Osteoblast (primary cell): ENCODE measurements at regions not wholly inside any gene's neighbourhood (a gene's known extent, or its start where the extent isn't known, plus 50 kb on each side); places are given as distances from the start of the nearest gene placed in this dataset.

ENCODE experiments used
- DNase-seq: peaks from one replicate; pipeline ENCODE4 v3.0.0; 2011; ENCODE audit warnings: low spot score, mixed read lengths; ENCODE audit not compliant: insufficient read length; ENCODE audit errors: missing footprints
- H2AFZ ChIP-seq: 2 replicates; pipeline ENCODE4 v1.6.0; 2011; ENCODE audit warnings: mild to moderate bottlenecking, low read length
- H3K27ac ChIP-seq: 2 replicates; pipeline ENCODE4 v1.5.1; 2011; ENCODE audit warnings: mild to moderate bottlenecking, low read depth, low read length, moderate library complexity
- H3K27me3 ChIP-seq: 2 replicates; pipeline ENCODE4 v1.6.0; 2012; ENCODE audit warnings: mild to moderate bottlenecking, control low read depth, inconsistent platforms, low read length, moderate library complexity; ENCODE audit not compliant: insufficient read depth
- H3K36me3 ChIP-seq: 2 replicates; pipeline ENCODE4 v1.5.1; 2011; ENCODE audit warnings: mild to moderate bottlenecking, low read length, control low read depth, moderate library complexity; ENCODE audit not compliant: insufficient read depth
- H3K4me1 ChIP-seq: 2 replicates; pipeline ENCODE4 v1.5.1; 2011; ENCODE audit warnings: mild to moderate bottlenecking, low read length, control low read depth, moderate library complexity; ENCODE audit not compliant: insufficient read depth
- H3K4me2 ChIP-seq: 2 replicates; pipeline ENCODE4 v1.6.0; 2011; ENCODE audit warnings: mild to moderate bottlenecking, low read length; ENCODE audit not compliant: insufficient read depth
- H3K4me3 ChIP-seq: fragments of 200-600 bp; sonication (generic); 3 replicates; pipeline ENCODE4 v1.5.1; 2012; ENCODE audit warnings: mild to moderate bottlenecking, low read length, inconsistent platforms; ENCODE audit not compliant: insufficient read depth
- H3K79me2 ChIP-seq: 2 replicates; pipeline ENCODE4 v1.6.0; 2012; ENCODE audit warnings: mild to moderate bottlenecking, low read length, control low read depth, inconsistent platforms; ENCODE audit not compliant: insufficient read depth
- H3K9me3 ChIP-seq: 2 replicates; pipeline ENCODE4 v1.5.1; 2011; ENCODE audit warnings: low read depth, low read length, control low read depth
- H4K20me1 ChIP-seq: 2 replicates; pipeline ENCODE4 v1.6.0; 2012; ENCODE audit warnings: mild to moderate bottlenecking, low read length, control low read depth; ENCODE audit not compliant: insufficient read depth
- CTCF ChIP-seq: IDR thresholded peaks from 2 replicates; pipeline ENCODE4 v1.5.1; 2011; ENCODE audit warnings: mild to moderate bottlenecking, low read depth, low read length, moderate library complexity; ENCODE audit errors: extremely low read depth

- H3K4me1 ChIP-seq = no peaks in the 10 kb centered on the region
- no peaks in the 10 kb centered on the region for H3K9me3 ChIP-seq
- no peaks in the 10 kb centered on the region for H3K36me3 ChIP-seq
- H2AFZ ChIP-seq = no peak overlapping the region
- H3K4me2 ChIP-seq = no peak overlapping the region
- H4K20me1 ChIP-seq = no peaks in the 10 kb centered on the region
- TF ChIP-seq CTCF = no peak
- no peak for DNase-seq
- H3K79me2 ChIP-seq = no peaks in the 10 kb centered on the region
- no peak overlapping the region for H3K4me3 ChIP-seq
- H3K27ac ChIP-seq = no peak overlapping the region
- H3K27me3 ChIP-seq = no peaks in the 10 kb centered on the region
Measured at GRCh38 chr2:160680974-160681373, 187.4 kb upstream of the RBMS1 start.

- Histone ChIP-seq H3K27ac (no peak overlapping the region), H2AFZ (no peak overlapping the region), H3K79me2 (no peaks in the 10 kb centered on the region), H4K20me1 (no peaks in the 10 kb centered on the region), H3K27me3 (no peaks in the 10 kb centered on the region), H3K4me3 (no peak overlapping the region), H3K9me3 (no peaks in the 10 kb centered on the region), H3K4me2 (no peak overlapping the region), H3K4me1 (no peaks in the 10 kb centered on the region), H3K36me3 (no peaks in the 10 kb centered on the region)
- DNase-seq = no peak
- no peak for TF ChIP-seq CTCF
Measured at GRCh38 chr2:160683206-160683605, 189.6 kb upstream of the RBMS1 start.

DNA sequence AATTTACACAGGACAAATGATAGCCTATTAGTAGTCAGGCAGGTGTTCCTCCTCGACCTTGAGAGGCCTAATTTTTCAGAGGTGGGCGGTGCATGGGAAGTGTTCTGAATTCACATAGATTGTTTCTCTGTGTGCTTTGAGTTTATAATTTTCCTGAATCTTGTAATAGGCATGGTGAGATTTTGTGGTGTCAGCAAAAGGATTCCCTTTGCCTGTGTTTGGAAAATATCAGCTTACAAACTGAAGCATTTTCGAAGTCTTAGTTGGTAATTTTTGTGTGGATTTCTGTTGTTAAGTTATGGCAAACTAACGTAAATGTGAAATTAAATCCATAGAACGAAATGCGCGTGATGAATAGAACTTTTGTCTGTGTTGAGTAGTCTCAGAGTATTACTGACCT lies 194.0 kb upstream of the RBMS1 start:
- no peak overlapping the region for H2AFZ ChIP-seq
- H4K20me1 ChIP-seq = no peaks in the 10 kb centered on the region
- no peak for DNase-seq
- no peak overlapping the region for H3K4me2 ChIP-seq
- no peak for TF ChIP-seq CTCF
- H3K27ac ChIP-seq = no peak overlapping the region
- H3K4me3 ChIP-seq = no peak overlapping the region
- no peaks in the 10 kb centered on the region for H3K27me3 ChIP-seq
- H3K4me1 ChIP-seq = no peaks in the 10 kb centered on the region
- H3K36me3 ChIP-seq = no peaks in the 10 kb centered on the region
- H3K9me3 ChIP-seq = no peaks in the 10 kb centered on the region
- H3K79me2 ChIP-seq = no peaks in the 10 kb centered on the region

GRCh38 chr2:160689441-160689840 lies 195.8 kb upstream of the RBMS1 start:
- Histone ChIP-seq H2AFZ (no peak overlapping the region), H3K27me3 (no peaks in the 10 kb centered on the region), H4K20me1 (no peaks in the 10 kb centered on the region), H3K36me3 (no peaks in the 10 kb centered on the region), H3K4me1 (no peaks in the 10 kb centered on the region), H3K4me2 (no peak overlapping the region), H3K4me3 (no peak overlapping the region), H3K9me3 (no peaks in the 10 kb centered on the region), H3K27ac (no peak overlapping the region), H3K79me2 (no peaks in the 10 kb centered on the region)
- no peak for TF ChIP-seq CTCF
- DNase-seq = no peak
